Cardiac fibroblast (primary cell): ENCODE measurements at regions not wholly inside any gene's neighbourhood (a gene's known extent, or its start where the extent isn't known, plus 50 kb on each side); places are given as distances from the start of the nearest gene placed in this dataset.

ENCODE experiments used
- DNase-seq, 2 donors: peaks; one replicate each; pipeline versions ENCODE4 v3.0.0 to v3.0.0-alpha.2; 2010; ENCODE audit warnings: low read depth in 2 of 2
- H3K4me3 ChIP-seq, 2 donors: replicated peaks in 1 of 2; 1 replicate in 1 of 2; 2 replicates in 1 of 2; pipeline ENCODE4 v1.5.1; 2011; ENCODE audit warnings: low read depth in 2 of 2, low read length in 2 of 2, mild to moderate bottlenecking in 2 of 2, moderate library complexity in 1 of 2
- TF ChIP-seq, protein P1 (sequence below): IDR thresholded peaks from one replicate; pipeline ENCODE4 v1.5.1; 2011; ENCODE audit warnings: low read depth, mild to moderate bottlenecking, low read length, inconsistent platforms

GRCh38 chr3:8220291-8220690, 281.3 kb upstream of the LMCD1 start:
- DNase-seq, result peak in 1 of 2 donors; percentile 7
- TF ChIP-seq, protein P1, sequence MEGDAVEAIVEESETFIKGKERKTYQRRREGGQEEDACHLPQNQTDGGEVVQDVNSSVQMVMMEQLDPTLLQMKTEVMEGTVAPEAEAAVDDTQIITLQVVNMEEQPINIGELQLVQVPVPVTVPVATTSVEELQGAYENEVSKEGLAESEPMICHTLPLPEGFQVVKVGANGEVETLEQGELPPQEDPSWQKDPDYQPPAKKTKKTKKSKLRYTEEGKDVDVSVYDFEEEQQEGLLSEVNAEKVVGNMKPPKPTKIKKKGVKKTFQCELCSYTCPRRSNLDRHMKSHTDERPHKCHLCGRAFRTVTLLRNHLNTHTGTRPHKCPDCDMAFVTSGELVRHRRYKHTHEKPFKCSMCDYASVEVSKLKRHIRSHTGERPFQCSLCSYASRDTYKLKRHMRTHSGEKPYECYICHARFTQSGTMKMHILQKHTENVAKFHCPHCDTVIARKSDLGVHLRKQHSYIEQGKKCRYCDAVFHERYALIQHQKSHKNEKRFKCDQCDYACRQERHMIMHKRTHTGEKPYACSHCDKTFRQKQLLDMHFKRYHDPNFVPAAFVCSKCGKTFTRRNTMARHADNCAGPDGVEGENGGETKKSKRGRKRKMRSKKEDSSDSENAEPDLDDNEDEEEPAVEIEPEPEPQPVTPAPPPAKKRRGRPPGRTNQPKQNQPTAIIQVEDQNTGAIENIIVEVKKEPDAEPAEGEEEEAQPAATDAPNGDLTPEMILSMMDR, result no peak
- H3K4me3 ChIP-seq, result no peak overlapping the region

- TF ChIP-seq, protein P1, result no peak
- peak; percentile 17 to 50 for DNase-seq
- H3K4me3 ChIP-seq, result no peak overlapping the region
Measured at GRCh38 chr3:8223766-8224165, 277.9 kb upstream of the LMCD1 start.

- TF ChIP-seq, protein P1, result no peak
- DNase-seq, result no peak
- H3K4me3 ChIP-seq, result no peak overlapping the region
Measured at GRCh38 chr3:8224941-8225340, 276.7 kb upstream of the LMCD1 start.

DNA sequence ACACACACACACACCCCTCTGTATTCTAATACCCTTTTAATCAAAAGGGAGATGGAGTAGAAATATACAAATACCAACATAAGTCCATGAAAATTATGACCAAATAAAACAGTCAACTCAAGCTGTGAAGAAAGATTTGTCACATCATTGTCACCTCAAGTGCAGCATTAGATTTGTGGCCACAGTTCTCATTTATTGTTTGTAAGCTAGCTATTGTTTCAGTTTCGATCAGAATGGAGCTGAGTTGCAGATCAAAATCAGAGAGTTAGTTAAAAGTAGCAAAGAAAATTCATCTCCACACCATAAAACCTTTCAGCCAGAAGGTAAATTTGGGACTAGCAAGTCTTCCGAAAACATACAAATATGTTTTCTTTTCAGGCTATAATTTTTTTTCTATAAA, 267.7 kb upstream of the LMCD1 start:
- no peak overlapping the region for H3K4me3 ChIP-seq
- TF ChIP-seq, protein P1, result no peak
- no peak for DNase-seq

GRCh38 chr3:8236264-8236663, 265.4 kb upstream of the LMCD1 start:
- H3K4me3 ChIP-seq, result no peak overlapping the region
- DNase-seq, result no peak
- TF ChIP-seq, protein P1, result no peak

- H3K4me3 ChIP-seq, result no peak overlapping the region
- TF ChIP-seq, protein P1, result no peak
- no peak for DNase-seq
Measured at GRCh38 chr3:8237893-8238292, 263.7 kb upstream of the LMCD1 start.

DNA sequence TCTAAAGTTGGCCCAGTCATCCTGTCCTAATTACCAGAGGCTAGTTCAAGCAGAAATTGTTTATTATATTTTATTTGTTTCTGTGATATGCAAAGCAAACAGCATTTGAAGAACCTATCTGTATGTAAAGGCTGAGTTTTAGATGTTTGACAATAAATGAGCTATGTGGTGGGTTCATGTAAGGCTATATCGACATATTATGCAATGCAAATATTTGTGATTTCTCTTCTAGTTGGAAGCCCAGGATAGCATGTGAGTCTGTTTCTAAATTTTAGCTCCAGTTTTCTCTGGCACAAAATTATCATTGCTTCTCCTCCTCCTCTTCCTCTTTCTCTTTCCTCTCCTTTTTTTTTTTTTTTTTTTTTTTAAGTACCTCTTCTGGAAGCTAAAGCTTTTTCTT, 263.2 kb upstream of the LMCD1 start:
- no peak for DNase-seq
- TF ChIP-seq, protein P1, result no peak
- no peak overlapping the region for H3K4me3 ChIP-seq
